ENCODE measurements at regions not wholly inside any gene's neighbourhood (a gene's known extent, or its start where the extent isn't known, plus 50 kb on each side); places are given as distances from the start of the nearest gene placed in this dataset.

DNA sequence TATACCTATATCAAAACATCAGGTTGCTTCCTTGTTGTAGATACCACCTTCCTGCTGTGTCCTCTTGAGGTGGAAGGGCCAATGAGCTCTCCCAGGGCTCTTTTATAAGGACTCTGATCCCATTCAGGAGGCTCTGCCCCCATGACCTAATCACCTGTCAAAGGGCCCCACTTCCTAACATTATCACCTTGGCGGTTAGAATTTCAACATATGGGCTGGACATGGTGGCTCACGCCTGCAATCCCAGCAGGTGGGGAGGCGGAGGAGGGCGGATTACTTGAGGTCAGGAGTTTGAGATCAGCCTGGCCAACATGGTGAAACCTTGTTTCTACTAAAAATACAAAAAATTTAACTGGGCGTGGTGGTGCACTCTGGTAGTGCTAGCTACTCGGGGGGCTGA is 86.4 kb downstream of the HAPSTR1 start:
- no peak for TF ChIP-seq CTCF (conservative IDR thresholded peaks at IDR 0.05)
- no peak for TF ChIP-seq ZFX (IDR thresholded peaks at IDR 0.05)

All from C4-2B (cell line).